ENCODE measurements at regions not wholly inside any gene's neighbourhood (a gene's known extent, or its start where the extent isn't known, plus 50 kb on each side); places are given as distances from the start of the nearest gene placed in this dataset.
"Not testable (repeated sequence)": the region's sequence is repeated elsewhere in the genome, so short reads cannot be mapped to it uniquely, and the experiment has no call there.

DNA sequence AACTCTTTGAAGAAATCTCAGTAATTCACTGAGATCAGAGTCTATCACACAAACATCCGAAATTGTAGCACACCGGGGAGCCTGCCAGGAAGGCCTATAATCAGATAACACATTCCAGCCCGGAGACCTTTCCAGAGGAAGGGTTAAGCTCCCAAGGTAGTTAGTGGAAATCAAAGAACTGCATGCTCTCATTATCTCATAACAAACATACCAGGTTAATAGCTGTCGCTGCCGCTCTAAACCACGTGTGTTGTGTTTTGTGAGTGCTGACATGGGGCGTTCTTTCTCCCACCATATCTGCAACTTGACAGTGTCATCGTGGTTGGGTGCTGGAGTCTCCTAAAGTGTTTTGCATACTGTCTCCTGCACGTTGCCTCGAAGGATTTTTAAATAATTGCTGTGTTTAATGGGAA lies 120.7 kb upstream of the CARD11 start:
- no peak for DNase-seq

DNA sequence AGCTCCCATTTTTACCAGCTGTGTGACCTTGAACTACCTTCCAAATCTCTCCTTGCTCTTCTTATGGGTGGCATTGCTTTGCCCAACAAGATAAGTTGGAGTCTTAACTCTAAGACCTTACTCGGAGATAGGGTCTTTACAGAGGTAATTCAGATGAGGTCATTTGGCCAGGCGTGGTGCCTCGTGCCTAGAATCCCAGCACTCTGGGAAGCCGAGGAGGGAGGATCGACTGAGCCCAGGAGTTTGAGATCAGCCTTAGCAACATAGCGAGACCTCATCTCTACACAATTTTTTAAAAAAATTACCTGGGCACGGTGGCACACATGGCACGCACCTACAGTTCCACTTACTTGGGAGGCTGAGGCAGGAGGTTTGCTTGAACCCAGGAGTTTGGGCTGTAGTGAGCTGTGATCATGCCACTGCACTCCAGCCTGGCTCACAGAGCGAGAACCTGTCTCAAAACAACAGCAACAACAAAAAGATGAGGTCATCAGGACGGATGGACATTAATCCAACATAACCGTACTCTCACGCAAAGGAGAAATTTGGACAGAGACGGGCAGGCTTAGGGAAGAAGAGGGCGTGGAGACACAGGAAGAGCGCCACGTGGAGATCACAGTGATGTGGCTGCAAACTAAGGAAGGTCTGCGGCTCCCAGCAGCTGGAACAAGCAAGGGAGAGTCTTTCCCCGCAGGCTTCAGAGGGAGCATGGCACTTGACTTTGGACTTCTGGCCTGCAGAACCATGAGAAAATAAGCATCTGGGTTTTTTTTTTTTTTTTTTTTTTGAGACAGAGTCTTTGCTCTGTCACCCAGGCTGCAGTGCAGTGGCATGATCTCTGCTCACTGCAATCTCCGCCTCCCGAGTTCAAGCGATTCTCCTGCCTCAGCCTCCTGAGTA lies 122.3 kb upstream of the CARD11 start:
- no peak for DNase-seq

DNA sequence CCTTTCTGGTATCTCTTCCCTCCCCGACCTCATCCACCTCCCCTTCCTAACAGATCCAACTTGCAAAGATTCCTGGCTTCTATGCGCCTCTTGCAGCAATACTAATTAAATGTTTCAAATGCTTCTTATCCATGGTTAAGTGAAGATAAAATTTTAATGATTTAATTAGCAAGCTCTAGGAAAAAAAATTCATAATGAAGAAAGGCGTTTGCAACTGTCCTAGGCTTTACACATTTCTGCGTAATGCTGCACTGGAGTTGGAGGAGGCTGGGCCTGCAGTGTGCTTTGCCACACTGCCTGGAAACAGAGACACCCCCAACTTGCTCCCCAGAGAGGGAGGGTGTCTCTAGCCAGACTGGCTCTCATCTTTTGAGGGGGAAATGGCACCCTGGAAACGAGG lies 123.9 kb upstream of the CARD11 start:
- DNase-seq = no peak

DNA sequence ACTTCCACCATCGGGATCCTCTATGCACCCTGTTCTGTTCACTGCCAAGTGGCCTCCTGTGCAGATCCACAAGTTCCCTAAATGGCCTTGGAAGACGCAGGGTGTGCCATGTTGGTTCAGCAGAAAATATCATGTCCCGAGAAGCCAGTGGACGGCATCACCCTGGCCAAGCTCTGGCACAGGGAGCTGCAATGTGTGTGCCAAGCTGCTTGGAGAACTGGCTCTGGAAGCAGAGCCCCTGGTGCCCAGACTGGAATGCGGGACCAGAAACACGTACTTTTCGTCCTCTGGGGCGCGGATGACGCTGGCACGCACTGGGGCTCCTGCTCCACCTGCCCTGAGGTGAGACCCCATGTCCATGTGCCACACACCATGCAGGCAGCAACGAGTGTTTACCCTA lies 124.7 kb upstream of the CARD11 start:
- DNase-seq = no peak

DNA sequence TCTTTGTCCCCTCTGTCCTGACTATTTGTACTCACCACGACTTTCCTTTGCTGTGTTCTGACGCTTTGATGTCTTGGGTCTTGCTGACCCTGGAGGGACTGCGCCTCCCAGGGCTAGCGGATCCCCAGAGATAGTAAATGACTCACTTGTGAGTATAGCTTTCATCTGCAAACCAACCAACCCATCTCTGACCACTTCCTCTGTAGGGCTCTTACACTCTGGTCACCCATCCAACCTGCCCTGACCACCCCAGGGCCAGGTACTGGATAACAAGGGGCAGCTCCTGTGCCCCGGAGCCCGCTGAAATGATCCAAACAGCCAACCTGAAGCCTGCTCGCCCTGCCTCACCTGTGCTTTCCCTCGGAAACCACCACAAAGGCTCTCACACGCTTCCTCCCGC lies 125.2 kb upstream of the CARD11 start:
- DNase-seq = no peak

DNA sequence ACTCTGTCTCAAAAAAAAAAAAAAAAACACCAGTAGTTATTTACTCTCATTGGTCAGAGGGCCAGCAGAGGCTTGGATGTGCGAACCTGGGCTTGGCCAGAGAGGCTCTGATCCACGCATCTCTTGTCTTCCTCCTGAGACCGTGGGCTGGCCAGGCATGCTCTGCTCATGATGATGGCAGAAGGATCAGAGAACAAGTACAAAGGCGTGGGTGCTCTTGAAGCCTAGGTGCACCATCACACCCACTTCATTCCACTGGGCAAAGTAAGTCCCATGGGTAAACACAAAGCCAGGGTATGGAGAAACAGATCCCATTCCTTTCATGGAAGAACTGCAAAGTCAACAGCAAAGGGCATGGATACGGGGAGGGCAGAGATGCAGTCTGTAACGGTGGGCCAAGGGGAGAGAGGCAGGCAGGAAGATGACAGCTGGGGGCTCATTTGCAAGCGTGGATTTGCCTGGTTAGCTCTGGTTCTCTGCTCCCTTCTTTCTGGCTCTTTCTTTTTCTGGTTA lies 128.2 kb upstream of the SDK1 start:
- DNase-seq = no peak

DNA sequence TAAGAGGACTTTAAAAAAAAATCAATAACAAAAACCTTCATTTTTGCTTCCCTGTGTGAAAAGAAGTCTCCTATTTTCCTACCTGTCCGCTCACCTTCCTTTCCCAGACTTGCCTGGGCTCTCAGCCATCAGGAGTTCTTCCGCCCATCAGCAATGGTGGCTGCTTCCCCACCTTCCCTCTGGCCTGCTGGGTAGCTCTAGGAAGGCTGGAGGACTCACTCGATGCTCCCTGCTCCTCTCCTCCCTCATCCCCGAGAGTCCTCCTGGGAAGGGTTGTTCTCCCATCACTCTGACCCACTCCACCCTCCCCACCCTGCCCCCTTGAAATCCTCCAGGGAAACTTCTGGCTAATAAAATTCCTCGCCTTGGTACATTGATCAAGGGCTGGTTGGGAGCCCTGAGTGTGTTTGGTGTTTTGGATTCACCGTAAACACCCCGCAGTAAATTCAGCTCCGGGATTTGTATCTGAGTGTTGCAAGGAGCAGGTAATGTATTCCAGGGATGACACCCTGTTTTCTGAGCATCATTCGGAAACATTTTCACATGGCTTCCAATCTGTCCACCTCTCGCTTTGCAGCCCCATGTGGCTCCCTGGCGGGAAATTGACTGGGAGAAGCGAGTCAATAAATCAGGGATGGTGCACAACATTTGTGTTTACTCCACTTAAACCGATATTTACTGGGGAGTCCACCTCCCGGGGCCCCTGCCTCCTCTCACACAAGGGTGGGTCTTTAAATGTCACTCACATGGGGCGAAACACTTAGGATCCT lies 126.4 kb upstream of the SDK1 start:
- no peak for DNase-seq

DNA sequence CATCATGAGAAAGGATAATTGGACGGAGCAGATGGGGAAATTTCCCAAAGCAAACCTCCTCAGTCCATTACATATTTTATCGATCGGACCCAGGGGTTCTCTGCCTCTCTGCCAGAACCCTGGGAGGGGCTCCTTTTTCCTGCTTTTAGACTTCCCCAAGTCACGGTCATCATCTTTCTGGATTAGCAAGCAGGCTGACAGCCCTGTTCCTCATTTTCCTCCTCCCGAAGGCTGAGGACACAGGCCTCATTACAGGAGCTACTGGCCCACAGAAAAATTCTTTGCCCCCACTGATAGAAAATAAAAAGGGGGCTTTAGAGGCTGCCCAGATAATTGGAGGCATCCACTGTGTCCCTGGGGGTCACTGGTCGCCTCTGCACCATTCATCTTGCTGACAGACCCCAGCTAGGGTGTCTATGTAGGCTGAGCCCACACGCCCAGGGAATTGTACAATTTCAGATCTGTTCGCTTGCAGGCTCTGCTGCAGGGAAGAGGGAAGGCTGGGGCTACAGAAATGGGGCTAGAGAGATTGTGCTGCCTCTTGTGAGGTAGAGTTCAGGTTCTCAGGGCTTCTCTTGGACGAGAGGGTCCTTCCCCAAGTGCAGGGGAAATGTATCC lies 125.7 kb upstream of the SDK1 start:
- DNase-seq = no peak

DNA sequence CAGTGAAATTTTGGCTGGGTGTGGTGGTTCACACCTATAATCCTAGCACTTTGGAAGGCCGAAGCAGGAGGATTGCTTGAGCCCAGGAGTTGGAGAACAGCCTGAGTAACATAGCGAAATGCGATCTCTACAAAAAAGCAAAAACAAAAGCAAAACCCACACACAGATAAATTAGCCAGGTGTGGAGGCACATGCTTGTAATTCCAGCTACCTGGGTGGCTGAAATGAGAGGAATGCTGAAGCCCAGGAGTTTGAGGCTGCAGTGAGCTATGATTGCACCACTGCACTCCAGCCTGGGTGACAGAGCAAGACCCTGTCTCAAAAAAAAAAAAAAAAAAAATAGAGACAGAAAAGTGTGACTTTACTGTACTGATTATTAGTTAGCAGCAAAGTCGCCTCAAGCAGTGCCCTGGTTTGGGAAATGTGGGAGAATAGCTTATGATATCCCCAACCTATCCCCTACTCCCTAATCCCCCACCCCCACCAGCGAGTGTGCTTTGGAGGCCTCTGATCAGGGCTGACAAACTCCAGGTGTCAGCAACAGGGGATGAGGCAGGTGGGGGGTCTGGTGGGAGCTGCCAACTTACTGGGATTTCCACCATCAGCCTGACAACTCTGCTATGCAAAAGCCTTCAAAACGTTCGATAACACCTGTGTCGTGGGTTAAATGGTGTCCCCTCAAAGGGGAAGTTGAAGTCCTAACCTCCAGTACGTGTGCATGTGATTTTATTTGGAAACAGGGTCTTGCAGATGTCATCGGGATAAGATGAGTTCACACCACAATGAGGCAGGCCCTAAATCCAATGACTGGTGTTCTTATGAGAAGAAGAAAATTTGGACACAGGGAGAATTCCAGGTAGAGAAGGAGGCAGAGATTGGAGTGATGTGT lies 124.7 kb upstream of the SDK1 start:
- no peak for DNase-seq

DNA sequence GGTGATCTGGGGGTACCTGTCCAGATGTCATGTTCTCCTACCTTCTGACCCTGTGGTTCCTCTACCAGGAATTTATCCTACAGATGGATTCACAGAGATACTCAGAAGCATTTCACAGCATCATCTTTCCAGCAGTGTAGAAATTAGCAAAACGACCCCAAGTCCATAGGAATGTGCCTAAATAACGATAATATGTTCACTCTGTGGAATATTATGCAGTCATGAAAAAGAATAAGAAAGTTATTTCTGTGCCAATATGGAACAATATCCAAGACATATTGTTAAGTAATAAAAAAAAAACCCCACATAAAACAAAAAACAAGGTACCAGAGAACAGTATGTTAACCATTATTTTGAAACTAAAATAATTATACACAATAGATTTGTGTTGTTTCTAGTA lies 123.8 kb upstream of the SDK1 start:
- no peak for DNase-seq

DNA sequence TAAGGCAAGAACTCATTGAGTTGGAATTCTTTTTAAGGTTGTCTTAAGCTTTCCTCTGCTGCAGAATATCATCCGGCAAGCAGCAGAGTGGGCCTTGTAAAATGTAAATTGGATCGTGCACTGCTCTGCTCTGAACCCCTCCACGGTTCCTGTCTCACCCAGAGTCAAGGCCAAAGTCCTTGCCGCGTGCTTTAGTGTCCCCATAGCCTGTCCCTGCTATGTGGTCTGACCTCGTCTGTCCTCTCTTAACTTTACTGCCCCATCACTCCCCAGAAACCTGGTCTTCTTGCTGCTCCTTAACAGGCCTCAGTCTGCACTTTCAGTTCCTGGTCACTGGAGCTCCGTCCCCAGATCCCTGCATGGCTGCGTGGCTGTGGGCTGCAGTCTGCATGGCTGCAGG lies 121.6 kb upstream of the SDK1 start:
- DNase-seq = no peak

DNA sequence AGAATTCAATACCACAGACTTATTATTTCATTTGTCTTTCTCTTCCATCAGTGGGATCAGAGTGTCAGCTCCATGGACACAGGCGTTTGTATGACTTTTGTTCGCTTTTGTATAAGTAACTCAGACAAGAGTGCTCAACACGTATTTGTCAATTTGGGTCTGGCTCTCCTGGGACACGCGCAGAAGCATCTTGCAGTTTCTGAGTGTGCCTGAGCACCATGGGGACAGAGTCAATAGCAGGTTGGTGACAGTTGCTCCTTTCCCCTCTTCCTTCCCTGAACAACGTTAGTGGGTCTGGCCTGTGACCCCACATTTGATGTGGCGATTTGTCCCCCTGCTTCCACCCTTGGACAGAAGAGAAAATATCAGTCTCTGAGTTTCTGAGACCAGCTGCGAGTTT lies 120.4 kb upstream of the SDK1 start:
- no peak for DNase-seq

DNA sequence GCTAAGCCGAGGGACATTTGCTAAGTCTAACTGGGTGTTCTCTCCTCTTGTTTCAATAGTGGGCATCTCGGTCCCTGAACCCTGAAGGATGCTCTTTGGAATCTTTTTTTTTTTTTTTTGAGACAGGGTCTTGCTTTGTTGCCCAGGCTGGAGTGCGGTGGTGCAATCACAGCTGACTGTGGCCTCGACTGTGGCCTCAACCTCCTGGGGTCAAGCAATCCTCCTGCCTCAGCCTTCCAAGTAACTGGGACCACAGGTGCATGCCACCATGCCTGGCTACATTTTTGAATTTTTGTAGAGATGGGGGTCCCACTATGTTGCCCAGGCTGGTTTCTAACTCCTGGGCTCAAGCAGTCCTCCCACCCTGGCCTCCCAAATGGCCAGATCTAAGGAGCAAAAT lies 119.0 kb upstream of the SDK1 start:
- not testable (repeated sequence) for DNase-seq

DNA sequence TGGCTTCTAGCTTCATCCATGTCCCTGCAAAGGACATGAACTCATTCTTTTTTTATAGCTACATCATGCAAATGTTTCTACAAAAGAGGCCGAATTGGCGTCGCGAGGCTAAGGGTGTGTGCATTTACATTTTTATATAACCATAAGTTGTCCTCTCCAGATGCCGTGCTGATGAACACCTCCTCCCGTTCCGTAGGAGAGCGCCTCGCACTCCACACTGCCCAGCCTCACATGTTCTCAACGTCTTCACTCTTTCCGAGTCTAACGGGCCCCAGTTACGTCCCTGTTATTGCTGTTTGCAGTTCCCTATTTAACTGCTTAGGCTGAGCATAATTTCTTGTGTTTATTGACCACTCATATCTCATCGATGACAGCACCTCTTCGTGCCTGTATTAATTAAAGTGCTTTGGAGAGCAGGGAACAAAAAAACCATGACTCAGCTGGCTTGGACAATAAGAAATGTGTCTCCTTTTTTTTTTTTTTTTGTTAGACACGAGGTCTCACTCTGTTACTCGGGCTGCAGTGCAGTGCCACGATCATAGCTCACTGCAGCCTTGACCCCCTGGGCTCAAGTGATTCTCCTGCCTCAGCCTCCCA lies 113.5 kb upstream of the SDK1 start:
- DNase-seq = no peak

DNA sequence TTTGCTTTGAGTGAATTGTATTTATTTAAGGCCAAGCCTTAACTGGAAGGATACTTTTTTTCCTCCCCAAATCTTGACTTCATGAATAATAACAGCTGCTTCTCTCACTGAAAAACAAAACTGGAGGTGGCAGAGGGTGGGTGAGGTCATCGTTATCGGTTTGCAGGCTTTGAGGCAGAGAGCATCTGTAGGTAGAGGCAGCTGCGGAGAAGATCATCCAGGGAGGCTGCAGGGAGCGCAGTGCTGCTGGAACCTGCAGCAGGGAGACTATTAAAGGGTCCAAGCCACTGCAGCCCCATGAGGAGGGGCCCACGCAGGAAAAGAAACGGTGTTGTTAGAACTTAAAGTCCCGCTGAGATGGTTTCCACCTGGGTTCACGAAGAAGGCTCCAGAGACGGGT lies 112.1 kb upstream of the SDK1 start:
- no peak for DNase-seq

DNA sequence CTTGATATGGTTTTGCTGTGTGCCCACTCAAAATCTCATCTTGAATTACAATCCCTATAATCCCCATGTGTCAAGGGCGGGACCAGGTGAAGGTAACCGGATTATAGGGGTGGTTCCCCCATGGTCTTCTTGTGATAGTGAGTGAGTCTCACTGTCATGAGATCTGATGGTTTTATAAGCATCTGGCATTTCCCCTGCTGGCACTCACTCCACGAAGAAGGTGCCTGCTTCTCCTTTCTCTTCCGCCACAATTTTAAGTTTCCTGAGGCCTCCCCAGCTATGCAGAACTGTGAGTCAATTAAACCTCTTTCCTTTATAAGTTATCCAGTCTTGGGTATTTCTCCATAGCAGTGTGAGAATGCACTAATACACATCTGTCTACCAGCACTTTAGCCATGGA lies 109.5 kb upstream of the SDK1 start:
- DNase-seq = no peak

DNA sequence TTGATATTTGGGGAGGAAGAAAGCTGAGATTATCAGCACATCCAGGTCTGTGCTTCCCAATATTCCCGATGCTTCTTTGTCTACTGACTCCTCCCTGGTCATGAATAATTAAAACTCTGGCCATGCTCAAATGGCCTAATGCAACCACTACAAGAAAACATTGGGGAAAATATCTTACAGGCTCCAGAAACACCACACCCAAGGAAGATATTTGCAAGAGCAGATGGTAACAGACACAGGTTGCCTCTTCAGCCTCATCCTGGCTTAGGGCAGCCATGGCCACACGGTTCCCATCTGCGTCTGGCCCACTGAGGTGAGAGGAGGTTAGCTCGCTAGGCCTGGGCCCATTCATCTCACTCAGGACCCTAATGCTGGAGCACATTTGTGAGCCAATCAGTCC lies 108.4 kb upstream of the SDK1 start:
- DNase-seq = no peak

DNA sequence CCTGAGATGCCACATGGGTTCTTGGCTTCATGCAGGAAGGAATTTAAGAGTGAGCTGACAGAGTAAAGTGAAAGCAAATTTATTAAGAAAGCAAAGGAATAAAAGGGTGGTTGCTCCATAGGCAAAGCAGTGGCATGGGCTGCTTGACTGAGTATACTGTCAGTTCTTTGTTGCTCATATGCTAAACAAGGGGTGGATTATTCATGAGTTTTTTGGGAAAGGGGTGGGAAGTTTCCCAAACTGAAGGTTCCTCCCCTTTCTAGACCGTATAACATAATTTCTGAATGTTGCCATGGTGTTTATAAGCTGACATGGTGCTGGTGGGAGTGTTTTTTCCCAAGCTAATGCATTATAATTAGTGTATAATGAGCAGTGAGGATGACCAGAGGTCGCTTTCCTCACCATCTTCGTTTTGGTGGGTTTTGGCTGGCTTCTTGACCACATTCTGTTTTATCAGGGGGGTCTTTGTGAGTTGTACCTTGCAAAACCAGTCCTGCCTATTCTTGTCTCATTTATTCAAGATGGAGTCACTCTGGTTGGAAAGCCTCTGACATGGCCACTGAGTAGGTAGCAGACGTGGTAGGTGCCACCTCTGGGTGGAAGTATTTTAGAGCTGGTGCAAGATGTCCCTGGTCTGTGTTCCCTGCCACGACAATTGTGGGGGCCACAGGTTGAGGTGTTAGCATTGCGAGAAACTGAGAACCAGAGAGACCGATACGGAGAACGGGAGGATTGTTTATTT lies 107.5 kb upstream of the SDK1 start:
- no peak for DNase-seq

DNA sequence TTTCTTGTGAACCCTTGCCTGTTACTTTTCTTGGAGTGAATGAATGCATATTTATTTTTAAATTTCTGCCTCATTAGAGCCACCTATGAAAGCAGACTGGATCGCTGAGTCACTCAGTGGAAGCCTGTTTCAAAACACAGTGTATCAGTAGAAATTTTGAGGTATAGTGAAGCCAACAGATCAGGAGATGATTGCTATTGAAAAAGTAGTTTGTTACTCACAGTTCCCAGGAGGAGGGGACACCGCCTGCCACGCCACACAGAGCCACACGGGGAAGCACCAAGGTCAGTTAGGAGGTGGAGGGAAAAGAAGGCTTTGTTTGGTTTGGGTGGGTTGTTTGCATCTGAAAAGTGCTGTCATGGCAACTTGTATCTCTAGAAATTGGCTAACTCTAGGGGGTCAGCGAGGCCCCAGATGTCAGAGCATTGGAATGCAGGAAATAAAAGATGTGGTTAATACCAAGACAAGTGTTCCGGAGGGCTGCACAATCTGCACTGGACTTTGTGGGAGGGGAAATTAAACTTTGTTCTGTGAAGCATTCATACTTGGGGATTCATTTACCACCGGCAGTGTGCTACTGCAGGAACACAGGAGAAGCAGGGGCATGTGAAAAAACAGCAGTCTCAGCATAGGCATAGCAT lies 106.4 kb upstream of the SDK1 start:
- DNase-seq = no peak

DNA sequence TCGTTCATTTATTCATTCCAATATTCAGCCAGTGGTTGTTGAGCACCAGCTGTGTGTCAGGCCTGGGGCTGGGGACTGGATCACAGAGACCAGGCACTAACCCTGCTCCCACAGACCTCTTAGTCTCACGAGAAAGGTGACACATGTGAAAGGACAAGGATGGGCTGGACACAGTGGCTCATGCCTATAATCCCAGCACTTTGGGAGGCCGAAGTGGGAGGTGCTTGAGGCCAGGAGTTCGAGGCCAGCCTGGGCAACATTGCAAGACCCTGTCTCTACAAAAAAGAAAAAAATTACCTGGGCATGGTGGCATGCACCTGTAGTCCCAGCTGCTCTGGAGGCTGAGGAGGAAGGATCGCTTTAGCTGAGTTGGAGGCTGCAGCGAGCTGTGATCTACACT lies 105.9 kb upstream of the SDK1 start:
- no peak for DNase-seq
